Activated T-helper 17 cell treated with anti-CD3 and anti-CD28 coated beads, Interleukin-2, amount 50 U/mL, for 72 hours (primary cell): ENCODE measurements at regions not wholly inside any gene's neighbourhood (a gene's known extent, or its start where the extent isn't known, plus 50 kb on each side); places are given as distances from the start of the nearest gene placed in this dataset.
"Not testable (repeated sequence)": the region's sequence is repeated elsewhere in the genome, so short reads cannot be mapped to it uniquely, and the experiment has no call there.

Experiments used
- ATAC-seq: fragments of 150-1000 bp; cut with Tn5 transposase; replicated peaks from 2 replicates; pipeline ENCODE4 v1.10.0; 2021; ENCODE audit warnings: mild to moderate bottlenecking, moderate library complexity
- H3K27ac Mint-ChIP-seq: one replicate; pipeline ENCODE4 v1.8.0; 2022; ENCODE audit warnings: mixed read lengths
- H3K27me3 Mint-ChIP-seq: one replicate; pipeline ENCODE4 v1.8.0; 2022; ENCODE audit warnings: mixed read lengths
- H3K36me3 Mint-ChIP-seq: one replicate; pipeline ENCODE4 v1.8.0; 2022; ENCODE audit warnings: low read depth, mild to moderate bottlenecking, mixed read lengths
- H3K4me1 Mint-ChIP-seq: one replicate; pipeline ENCODE4 v1.8.0; 2022; ENCODE audit warnings: mixed read lengths
- H3K4me3 Mint-ChIP-seq: one replicate; pipeline ENCODE4 v1.8.0; 2022; ENCODE audit warnings: mild to moderate bottlenecking, mixed read lengths
- H3K9me3 Mint-ChIP-seq: one replicate; pipeline ENCODE4 v1.8.0; 2022; ENCODE audit warnings: mixed read lengths

DNA sequence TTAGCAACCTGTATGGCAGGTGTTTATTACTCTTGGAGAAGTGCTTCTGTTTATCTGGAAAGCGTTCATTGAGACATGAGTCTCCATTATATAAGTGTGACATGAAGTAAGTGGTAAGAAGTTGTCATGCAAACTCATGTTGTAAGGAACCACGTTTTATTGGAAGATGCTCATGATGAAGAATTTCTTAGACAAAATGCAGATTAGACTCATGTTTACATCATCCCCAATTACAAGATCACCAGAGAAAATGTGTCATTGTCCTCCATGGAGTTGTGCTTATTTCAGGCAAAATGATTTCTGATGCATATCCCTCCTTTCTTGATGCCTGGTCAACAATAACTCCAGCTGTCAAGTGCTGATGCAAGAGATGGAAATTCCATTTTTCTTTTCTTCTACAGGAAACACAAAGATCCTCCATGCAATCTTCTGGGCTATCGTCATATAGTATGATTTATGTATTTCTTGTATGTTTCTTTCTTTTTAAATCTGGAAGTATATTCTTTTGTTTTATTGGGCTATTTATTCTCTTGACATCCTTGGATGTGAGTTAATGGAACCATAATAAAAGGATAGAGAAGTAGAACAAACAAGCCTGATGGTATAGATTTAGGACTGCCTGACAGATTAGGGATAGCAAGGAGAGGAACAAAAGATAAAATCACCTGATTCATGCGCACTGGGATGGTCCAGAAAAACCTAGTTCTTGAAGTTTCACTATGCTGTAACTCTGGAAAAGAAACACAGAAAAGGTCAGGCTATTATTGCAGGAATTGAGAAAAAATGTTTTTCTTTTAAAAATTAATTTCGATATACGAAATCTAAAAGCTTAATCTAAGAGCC lies 50.7 kb upstream of the DIAPH3 start:
- Mint-ChIP-seq H3K36me3 (no peaks in the 10 kb centered on the region), H3K27ac (no peak overlapping the region), H3K9me3 (no peaks in the 10 kb centered on the region), H3K4me1 (no peaks in the 10 kb centered on the region), H3K27me3 (peaks cover 13% of the 10 kb centered on the region), H3K4me3 (no peak overlapping the region)
- ATAC-seq, result no peak

DNA sequence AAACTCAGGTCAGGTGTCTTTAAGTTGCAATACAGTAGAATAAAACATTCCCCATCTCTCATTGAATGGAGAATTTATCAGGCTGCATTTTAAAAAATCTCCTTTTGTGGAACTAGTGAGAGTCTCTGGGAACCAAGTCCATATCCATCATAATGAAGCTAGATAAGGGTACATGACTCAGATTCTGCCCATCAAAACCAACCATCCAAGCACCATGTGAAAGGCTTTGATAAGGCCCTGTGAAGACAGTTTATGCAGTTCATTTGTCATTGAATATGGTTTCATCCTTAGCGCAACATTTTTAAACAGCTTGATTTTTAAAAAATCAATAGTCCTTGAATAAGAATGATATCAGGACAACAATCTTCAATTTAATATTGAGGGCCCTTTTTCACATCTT lies 56.3 kb upstream of the DIAPH3 start:
- Mint-ChIP-seq H3K4me3 (no peak overlapping the region), H3K27me3 (peaks cover 7% of the 10 kb centered on the region), H3K36me3 (no peaks in the 10 kb centered on the region), H3K4me1 (no peaks in the 10 kb centered on the region), H3K27ac (no peak overlapping the region), H3K9me3 (no peaks in the 10 kb centered on the region)
- no peak for ATAC-seq

DNA sequence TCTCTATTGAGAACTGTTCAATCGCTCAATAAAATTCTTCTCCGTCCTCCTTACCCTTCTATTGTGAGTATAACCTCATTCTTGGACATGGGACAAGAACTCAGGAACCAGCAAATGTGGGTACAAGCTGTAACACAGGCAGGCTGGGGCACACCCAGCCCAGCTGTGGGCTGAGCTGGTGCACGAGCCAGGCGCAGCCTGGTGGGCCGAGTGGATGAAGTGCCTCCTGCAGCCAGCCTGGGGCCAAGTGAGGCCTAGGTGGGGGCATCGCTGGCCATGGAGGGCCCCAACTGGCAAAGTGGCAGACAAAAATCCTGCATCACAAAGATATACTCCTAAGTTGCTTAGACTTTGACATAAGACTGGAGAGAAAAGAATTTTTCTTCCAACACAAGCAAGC lies 57.9 kb upstream of the DIAPH3 start:
- Mint-ChIP-seq H3K4me3 (no peak overlapping the region), H3K9me3 (no peaks in the 10 kb centered on the region), H3K4me1 (no peaks in the 10 kb centered on the region), H3K27me3 (peaks cover 4% of the 10 kb centered on the region), H3K36me3 (no peaks in the 10 kb centered on the region), H3K27ac (no peak overlapping the region)
- no peak for ATAC-seq

DNA sequence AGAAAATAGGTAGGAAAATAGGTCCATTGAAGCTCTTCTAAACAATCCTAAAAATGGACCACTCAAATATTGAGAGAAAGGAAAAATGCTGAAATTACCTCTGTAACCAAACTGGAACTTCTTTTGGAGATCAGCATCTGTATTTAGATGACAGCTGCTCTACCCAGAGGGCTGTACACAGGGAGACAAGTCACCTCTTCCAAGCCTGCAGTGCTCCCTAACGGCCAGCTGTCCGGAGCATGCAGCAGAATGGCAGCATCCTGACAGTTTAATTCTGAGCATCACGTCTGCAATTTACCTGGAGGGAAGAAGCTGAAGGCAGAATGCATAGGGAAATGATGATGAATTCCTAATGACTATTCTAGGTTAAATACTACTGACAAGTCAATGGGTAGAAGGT lies 62.8 kb upstream of the DIAPH3 start:
- H3K9me3 Mint-ChIP-seq, result no peaks in the 10 kb centered on the region
- H3K36me3 Mint-ChIP-seq, result no peaks in the 10 kb centered on the region
- H3K27me3 Mint-ChIP-seq, result peaks cover 13% of the 10 kb centered on the region
- no peak overlapping the region for H3K4me3 Mint-ChIP-seq
- ATAC-seq, result no peak
- no peaks in the 10 kb centered on the region for H3K4me1 Mint-ChIP-seq
- H3K27ac Mint-ChIP-seq, result no peak overlapping the region

DNA sequence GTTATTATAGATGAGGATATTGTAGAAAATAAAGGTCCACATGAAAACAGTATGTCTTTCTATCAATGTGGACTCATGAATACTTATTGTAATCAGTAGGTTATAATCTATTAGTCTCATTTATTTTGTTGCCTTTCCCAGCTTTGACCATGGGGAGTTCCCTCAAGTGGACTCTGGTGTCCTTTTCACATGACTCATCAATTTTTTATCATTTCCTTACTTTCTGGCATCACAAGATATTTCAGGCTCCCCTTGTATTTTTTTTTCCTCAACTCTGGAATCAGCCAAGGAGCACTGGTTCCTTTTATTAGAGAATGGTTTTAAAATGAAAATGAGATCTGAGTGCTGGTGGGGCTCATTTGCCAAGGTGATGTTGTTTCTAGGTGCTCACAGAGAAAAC lies 63.4 kb upstream of the DIAPH3 start:
- no peak for ATAC-seq
- Mint-ChIP-seq H3K27ac (no peak overlapping the region), H3K27me3 (peaks cover 14% of the 10 kb centered on the region), H3K9me3 (no peaks in the 10 kb centered on the region), H3K4me3 (no peak overlapping the region), H3K36me3 (no peaks in the 10 kb centered on the region), H3K4me1 (no peaks in the 10 kb centered on the region)

DNA sequence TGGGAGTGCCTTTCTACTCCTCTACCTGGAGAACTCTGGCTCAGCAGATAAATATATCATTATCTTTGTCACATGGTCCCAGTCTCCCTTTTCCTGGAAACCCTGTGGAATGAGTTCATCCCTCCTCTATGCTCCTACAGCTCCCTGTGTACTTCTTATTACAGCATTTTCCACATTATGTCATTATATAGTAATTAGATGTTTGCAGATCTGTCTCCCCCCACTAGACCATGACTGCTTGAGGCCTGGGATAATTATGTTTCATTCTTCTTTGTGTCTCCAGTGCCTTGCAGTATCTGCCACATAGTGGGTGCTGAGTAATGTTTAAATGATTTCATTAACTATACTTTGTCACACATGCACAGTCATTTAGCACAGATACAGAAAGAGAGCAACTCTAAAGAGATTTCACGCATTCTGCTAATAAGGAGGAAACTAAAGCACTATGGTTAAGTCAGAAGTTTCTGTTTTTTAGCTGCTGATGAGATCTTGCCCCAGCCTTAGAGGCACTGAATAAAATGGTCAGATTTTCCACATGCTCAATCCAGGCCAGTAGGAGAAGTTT lies 66.1 kb upstream of the DIAPH3 start:
- Mint-ChIP-seq H3K4me1 (no peaks in the 10 kb centered on the region), H3K27me3 (peaks cover 26% of the 10 kb centered on the region), H3K27ac (no peak overlapping the region), H3K36me3 (no peaks in the 10 kb centered on the region), H3K9me3 (no peaks in the 10 kb centered on the region), H3K4me3 (no peak overlapping the region)
- peak; percentile 64 for ATAC-seq

DNA sequence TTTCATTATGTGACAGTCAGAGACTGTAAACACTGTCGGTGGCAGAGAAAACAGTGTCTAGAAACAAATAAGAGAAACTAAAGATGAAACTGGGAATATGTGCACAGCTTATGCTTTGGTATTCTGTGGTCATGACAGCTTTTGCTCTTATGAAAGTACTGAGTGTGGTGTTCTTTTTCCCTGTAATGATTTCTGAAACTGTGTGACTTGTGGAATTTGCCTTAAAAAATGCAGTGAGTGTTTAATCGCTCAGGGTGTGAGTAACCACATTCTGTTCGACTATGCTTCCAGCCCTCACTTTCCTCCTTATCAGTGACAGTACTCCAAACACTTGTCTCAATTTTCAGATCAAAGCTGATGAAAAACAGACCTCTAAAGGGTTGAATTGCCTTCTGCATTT lies 66.9 kb upstream of the DIAPH3 start:
- ATAC-seq, result peak; percentile 70
- Mint-ChIP-seq H3K4me1 (no peaks in the 10 kb centered on the region), H3K36me3 (no peaks in the 10 kb centered on the region), H3K4me3 (no peak overlapping the region), H3K9me3 (no peaks in the 10 kb centered on the region), H3K27me3 (peaks cover 26% of the 10 kb centered on the region), H3K27ac (no peak overlapping the region)

DNA sequence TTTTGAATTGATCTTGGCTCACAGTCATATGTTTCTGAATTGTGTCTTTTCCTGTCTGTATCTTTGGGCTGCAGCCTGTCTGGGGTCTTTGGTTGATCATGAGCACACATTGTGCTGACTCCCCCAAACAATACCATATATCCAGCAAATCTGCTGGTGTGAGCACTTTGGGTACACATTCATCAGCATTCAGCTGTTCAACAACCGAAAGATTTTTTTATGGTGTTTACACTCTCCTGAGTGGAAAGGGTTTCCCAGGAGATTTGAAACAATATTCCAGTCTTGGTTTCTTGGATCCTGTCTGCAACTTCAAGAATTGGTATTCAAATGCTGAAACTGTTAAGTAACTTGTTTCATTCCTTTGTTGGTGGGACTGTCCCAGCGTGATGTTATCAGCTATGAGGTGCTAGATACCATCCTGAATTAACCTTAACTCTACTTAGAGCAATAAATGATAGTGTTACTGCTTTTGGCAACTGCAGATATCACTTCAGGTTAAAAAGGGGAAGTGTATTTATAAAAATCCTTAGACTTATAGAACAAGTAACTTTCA lies 78.4 kb upstream of the DIAPH3 start:
- Mint-ChIP-seq H3K36me3 (no peaks in the 10 kb centered on the region), H3K4me1 (no peaks in the 10 kb centered on the region), H3K9me3 (no peaks in the 10 kb centered on the region), H3K27ac (no peak overlapping the region), H3K27me3 (peaks cover 8% of the 10 kb centered on the region), H3K4me3 (no peak overlapping the region)
- no peak for ATAC-seq

DNA sequence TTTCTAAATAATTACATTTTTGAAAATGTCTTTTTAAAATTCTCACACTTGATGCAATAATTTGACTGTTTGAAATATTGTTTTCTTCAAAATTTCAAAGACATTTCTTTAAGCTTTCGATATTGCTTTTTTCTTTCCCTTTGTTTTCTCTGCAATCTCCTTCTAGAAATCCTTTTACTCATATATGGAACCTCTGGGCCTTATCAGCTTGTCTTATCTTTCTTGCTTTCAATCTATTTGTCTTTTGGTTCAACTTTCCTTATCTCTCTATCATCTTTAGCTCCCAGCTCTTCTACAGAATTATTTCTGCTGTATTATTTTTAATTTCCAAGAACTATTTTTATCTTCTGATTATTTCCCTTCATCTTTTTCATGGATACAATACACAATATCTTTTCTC lies 80.7 kb upstream of the DIAPH3 start:
- Mint-ChIP-seq H3K27me3 (peaks cover 8% of the 10 kb centered on the region), H3K4me1 (no peaks in the 10 kb centered on the region), H3K4me3 (no peak overlapping the region), H3K27ac (no peak overlapping the region), H3K9me3 (no peaks in the 10 kb centered on the region), H3K36me3 (no peaks in the 10 kb centered on the region)
- no peak for ATAC-seq

DNA sequence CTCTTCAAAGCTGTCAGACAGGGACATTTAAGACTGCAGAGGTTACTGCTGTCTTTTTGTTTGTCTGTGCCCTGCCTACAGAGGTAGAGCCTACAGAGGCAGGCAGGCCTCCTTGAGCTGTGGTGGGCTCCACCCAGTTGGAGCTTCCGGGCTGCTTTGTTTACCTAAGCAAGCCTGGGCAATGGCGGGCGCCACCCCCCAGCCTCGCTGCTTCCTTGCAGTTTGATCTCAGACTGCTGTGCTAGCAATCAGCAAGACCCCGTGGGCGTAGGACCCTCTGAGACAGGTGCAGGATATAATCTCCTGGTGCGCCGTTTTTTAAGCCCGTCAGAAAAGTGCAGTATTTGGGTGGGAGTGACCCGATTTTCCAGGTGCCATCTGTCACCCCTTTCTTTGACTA lies 87.7 kb upstream of the DIAPH3 start:
- H3K4me1 Mint-ChIP-seq, H3K4me3 Mint-ChIP-seq, H3K27me3 Mint-ChIP-seq, H3K9me3 Mint-ChIP-seq, H3K27ac Mint-ChIP-seq, H3K36me3 Mint-ChIP-seq, ATAC-seq: not testable (repeated sequence)

DNA sequence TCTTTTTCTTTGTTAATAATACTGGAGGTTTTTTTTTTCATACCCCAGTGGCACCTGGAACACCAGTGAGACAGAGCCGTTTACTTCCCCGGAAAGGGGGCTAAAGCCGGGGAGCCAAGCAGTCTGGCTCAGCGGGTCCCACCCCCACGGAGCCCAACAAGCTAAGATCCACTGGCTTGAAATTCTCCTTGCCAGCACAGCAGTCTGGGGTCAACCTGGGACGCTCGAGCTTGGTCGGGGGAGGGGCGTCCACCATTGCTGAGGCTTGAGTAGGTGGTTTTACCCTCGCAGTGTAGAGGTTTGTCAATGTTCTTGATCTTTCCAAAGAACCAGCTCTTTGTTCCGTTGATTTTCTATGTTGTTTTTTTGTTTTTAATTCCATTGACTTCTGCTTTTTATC lies 94.6 kb upstream of the DIAPH3 start:
- H3K27me3 Mint-ChIP-seq, result peaks cover 11% of the 10 kb centered on the region
- H3K27ac Mint-ChIP-seq, result no peak overlapping the region
- H3K4me1 Mint-ChIP-seq, result no peaks in the 10 kb centered on the region
- H3K36me3 Mint-ChIP-seq, result no peaks in the 10 kb centered on the region
- H3K4me3 Mint-ChIP-seq, result no peak overlapping the region
- ATAC-seq, result no peak
- H3K9me3 Mint-ChIP-seq, result peaks cover 7% of the 10 kb centered on the region

DNA sequence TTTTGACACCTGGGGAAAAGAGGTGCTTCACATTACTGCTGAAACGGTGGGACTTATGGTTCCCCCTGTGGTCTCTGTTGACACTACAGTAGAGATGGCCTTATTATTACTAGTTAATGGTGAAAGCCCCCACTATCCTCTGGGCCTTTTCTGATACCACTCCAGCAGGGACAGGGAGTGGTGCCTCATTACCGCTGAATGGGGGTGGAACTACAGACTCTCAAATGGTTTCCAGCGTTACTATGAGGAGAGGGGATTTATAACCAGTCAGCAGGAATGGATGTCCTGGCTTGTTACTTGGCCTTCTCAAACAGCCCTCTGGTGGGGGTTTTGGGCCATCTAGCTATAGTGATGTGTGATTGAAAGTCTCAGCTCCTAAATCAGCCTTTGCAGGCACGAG lies 96.7 kb upstream of the DIAPH3 start:
- no peak overlapping the region for H3K27ac Mint-ChIP-seq
- H3K4me1 Mint-ChIP-seq, result no peaks in the 10 kb centered on the region
- H3K9me3 Mint-ChIP-seq, result peaks cover 7% of the 10 kb centered on the region
- no peak for ATAC-seq
- peaks cover 15% of the 10 kb centered on the region for H3K27me3 Mint-ChIP-seq
- H3K4me3 Mint-ChIP-seq, result no peak overlapping the region
- H3K36me3 Mint-ChIP-seq, result no peaks in the 10 kb centered on the region

DNA sequence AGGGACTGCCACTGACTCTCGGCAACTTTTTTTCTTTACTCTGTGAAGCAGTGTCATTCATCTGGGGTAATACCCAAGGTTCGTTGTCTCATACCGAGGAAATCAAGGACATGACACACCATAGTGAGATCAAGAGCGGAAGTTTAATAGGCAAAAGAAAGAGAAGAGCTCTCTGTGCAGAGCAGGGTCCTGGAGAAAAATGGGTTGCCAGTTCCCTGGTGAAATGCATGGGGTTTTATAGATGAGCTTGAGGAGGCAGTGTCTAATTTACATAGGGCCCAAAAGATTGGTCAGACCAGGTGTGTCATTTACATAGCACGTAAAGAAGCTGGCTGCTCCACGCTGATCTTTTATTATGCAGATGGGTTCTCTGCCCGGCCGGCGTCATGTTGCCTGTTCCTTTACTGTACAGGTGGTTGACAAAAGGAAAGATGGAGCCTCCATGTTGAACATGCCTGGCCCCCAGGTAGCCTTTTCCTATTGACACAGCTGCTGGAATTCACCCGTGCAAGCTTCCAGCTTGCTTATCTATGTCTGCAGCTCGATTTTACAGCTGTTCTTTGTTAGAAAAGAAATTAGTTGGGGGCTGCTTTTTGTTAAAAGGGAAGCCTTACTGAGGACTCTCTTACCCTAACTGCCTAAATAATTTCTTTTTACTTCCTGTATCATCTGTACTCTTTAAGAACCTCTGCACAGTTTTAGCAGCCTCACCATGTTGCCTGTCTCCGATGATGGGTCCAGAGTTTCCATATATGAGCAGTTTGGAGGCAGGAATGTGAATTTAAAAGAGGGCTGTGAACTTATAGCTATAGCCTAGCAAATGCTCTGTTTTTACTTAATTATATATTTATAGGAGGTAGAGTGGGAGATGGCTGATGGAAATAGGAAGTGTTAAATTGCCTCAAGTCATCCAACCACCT lies 98.0 kb upstream of the DIAPH3 start:
- no peak for ATAC-seq
- no peaks in the 10 kb centered on the region for H3K4me1 Mint-ChIP-seq
- no peak overlapping the region for H3K27ac Mint-ChIP-seq
- H3K27me3 Mint-ChIP-seq, result peaks cover 15% of the 10 kb centered on the region
- no peaks in the 10 kb centered on the region for H3K36me3 Mint-ChIP-seq
- no peak overlapping the region for H3K4me3 Mint-ChIP-seq
- peaks cover 4% of the 10 kb centered on the region for H3K9me3 Mint-ChIP-seq

DNA sequence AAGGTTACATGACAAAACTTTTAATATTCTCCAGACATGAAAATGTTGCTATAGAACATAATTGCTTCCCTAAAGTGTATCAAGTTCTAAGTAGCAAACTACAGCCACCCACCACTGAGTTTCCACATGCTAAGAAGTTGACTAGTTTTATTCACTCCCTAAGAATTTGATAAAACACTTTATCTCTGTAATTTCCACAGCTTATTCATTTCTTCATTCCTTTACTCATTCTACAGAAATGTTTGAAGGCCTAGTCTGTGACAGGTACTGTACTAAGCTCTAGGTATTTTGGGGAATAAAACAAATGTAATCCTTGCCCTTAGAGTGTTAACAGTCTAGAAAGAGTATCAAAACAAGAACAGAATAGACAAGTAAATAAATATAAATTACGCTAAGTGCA lies 101.8 kb upstream of the DIAPH3 start:
- H3K27ac Mint-ChIP-seq, result no peak overlapping the region
- H3K9me3 Mint-ChIP-seq, result peaks cover 4% of the 10 kb centered on the region
- peaks cover 15% of the 10 kb centered on the region for H3K27me3 Mint-ChIP-seq
- no peaks in the 10 kb centered on the region for H3K36me3 Mint-ChIP-seq
- no peaks in the 10 kb centered on the region for H3K4me1 Mint-ChIP-seq
- no peak overlapping the region for H3K4me3 Mint-ChIP-seq
- no peak for ATAC-seq
